K562 (cell line): ENCODE measurements at regions not wholly inside any gene's neighbourhood (a gene's known extent, or its start where the extent isn't known, plus 50 kb on each side); places are given as distances from the start of the nearest gene placed in this dataset.

Experiments
- CAMTA2 ChIP-seq: fragments of 250-450 bp; sonication (Bioruptor Pico); conservative IDR thresholded peaks from 2 replicates; pipeline ENCODE4 v1.5.1; 2022
- E2F5 ChIP-seq: sonication (generic); formaldehyde crosslinking; IDR thresholded peaks from 2 replicates; pipeline ENCODE4 v1.8.0; 2022; ENCODE audit warnings: mild to moderate bottlenecking, missing genetic modification reagents
- HIVEP1 ChIP-seq: fragments of 250-450 bp; sonication (Bioruptor Pico); IDR thresholded peaks from 2 replicates; pipeline ENCODE4 v1.4.0; 2020; ENCODE audit warnings: mild to moderate bottlenecking
- KAT7 ChIP-seq: sonication (generic); formaldehyde crosslinking; IDR thresholded peaks from 2 replicates; pipeline ENCODE4 v1.8.0; 2022; ENCODE audit warnings: missing genetic modification reagents, mild to moderate bottlenecking, borderline replicate concordance
- KAT8 ChIP-seq: fragments of 450-650 bp; IDR thresholded peaks from 2 replicates; pipeline ENCODE4 v1.6.1; 2016; ENCODE audit warnings: low read depth, mild to moderate bottlenecking
- MAFK ChIP-seq: IDR thresholded peaks from 2 replicates; pipeline ENCODE4 v1.6.1; 2011; ENCODE audit warnings: low read length, improper control_type of control experiment
- SNAPC5 ChIP-seq: fragments of 250-450 bp; sonication (Bioruptor Pico); IDR thresholded peaks from 2 replicates; pipeline ENCODE4 v1.8.0; 2021; ENCODE audit warnings: moderate library complexity, mild to moderate bottlenecking, inconsistent platforms
- TAF1 ChIP-seq: IDR thresholded peaks from 2 replicates; pipeline ENCODE4 v1.6.1; 2011; ENCODE audit warnings: mild to moderate bottlenecking, low read length, moderate library complexity; ENCODE audit not compliant: insufficient read depth, control insufficient read depth, severe bottlenecking; ENCODE audit errors: extremely low read depth
- ZBTB1 ChIP-seq: sonication (generic); formaldehyde crosslinking; IDR thresholded peaks from 2 replicates; pipeline ENCODE4 v1.8.1; 2023; ENCODE audit warnings: missing genetic modification reagents, low read depth, mild to moderate bottlenecking, borderline replicate concordance
- ZBTB40 ChIP-seq, 2 experiments: fragments of 450-650 bp in 1 of 2; sonication (generic) in 1 of 2; formaldehyde crosslinking in 1 of 2; IDR thresholded peaks; 2 replicates each; pipeline versions ENCODE4 v1.7.1 to v1.9.0; 2016 to 2022; ENCODE audit warnings: inconsistent platforms in 1 of 2, mild to moderate bottlenecking in 1 of 2, missing genetic modification reagents in 1 of 2
- ZBTB8A ChIP-seq: fragments of 450-650 bp; IDR thresholded peaks from 2 replicates; pipeline ENCODE4 v1.6.1; 2018; ENCODE audit warnings: mild to moderate bottlenecking, moderate library complexity; ENCODE audit not compliant: partially characterized antibody
- ZNF41 ChIP-seq: fragments of 250-450 bp; sonication (Bioruptor Pico); conservative IDR thresholded peaks from 2 replicates; pipeline ENCODE4 v1.4.0; 2020; ENCODE audit warnings: mild to moderate bottlenecking
- ZSCAN29 ChIP-seq: fragments of 450-650 bp; IDR thresholded peaks from 2 replicates; pipeline ENCODE4 v1.6.1; 2017

GRCh38 chr7:13148548-13148947 is 461.1 kb downstream of the ARL4A start (continued):
- no peak for TF ChIP-seq ZBTB40 (IDR thresholded peaks at IDR 0.05)
- TF ChIP-seq ZBTB40 (CRISPR knock-in tag; IDR thresholded peaks at IDR 0.05) = no peak
- TF ChIP-seq ZNF41 (CRISPR knock-in tag) = no peak
- no peak for TF ChIP-seq HIVEP1 (CRISPR knock-in tag)
- no peak for TF ChIP-seq KAT8
- no peak for TF ChIP-seq E2F5
- no peak for TF ChIP-seq SNAPC5 (CRISPR knock-in tag)
- no peak for TF ChIP-seq TAF1
- no peak for TF ChIP-seq ZBTB8A
- TF ChIP-seq ZBTB1 (CRISPR knock-in tag) = no peak
- TF ChIP-seq CAMTA2 (CRISPR knock-in tag) = no peak
- no peak for TF ChIP-seq MAFK
- no peak for TF ChIP-seq ZSCAN29
- TF ChIP-seq KAT7 (CRISPR knock-in tag) = no peak
